ENCODE measurements at regions not wholly inside any gene's neighbourhood (a gene's known extent, or its start where the extent isn't known, plus 50 kb on each side); places are given as distances from the start of the nearest gene placed in this dataset.
"Not testable (repeated sequence)": the region's sequence is repeated elsewhere in the genome, so short reads cannot be mapped to it uniquely, and the experiment has no call there.

GRCh38 chr1:91597215-91597614 lies 96.6 kb downstream of the CDC7 start:
- no peak overlapping the region for H3K9ac ChIP-seq (ENCODE audit: insufficient read length, low read depth)
- H3K36me3 ChIP-seq (ENCODE audit: insufficient read depth, insufficient read length, low read length), result no peaks in the 10 kb centered on the region
- no peaks in the 10 kb centered on the region for H3K9me3 ChIP-seq (ENCODE audit: insufficient read depth, low read length)
- no peak for DNase-seq (ENCODE audit: low read depth, low spot score)
- TF ChIP-seq SUZ12 (IDR thresholded peaks at IDR 0.05; ENCODE audit: extremely low read depth, insufficient read depth, insufficient read length) (no peak), YY1 (IDR thresholded peaks at IDR 0.05; ENCODE audit: insufficient read depth, insufficient read length) (no peak), ZNF274 (IDR thresholded peaks at IDR 0.05; ENCODE audit: low read depth, low read length) (no peak)
- H3K4me3 ChIP-seq (ENCODE audit: insufficient read length, low read depth), result no peak overlapping the region
- no peaks in the 10 kb centered on the region for H3K4me1 ChIP-seq (ENCODE audit: insufficient read depth, insufficient read length)
- no peaks in the 10 kb centered on the region for H3K27me3 ChIP-seq (ENCODE audit: insufficient read depth, insufficient read length)

- Histone ChIP-seq H3K9me3 (ENCODE audit: insufficient read depth, low read length) (no peaks in the 10 kb centered on the region), H3K36me3 (ENCODE audit: insufficient read depth, insufficient read length, low read length) (no peaks in the 10 kb centered on the region), H3K4me3 (ENCODE audit: insufficient read length, low read depth) (no peak overlapping the region), H3K9ac (ENCODE audit: insufficient read length, low read depth) (no peak overlapping the region), H3K4me1 (ENCODE audit: insufficient read depth, insufficient read length) (no peaks in the 10 kb centered on the region), H3K27me3 (ENCODE audit: insufficient read depth, insufficient read length) (no peaks in the 10 kb centered on the region)
- TF ChIP-seq ZNF274 (IDR thresholded peaks at IDR 0.05; ENCODE audit: low read depth, low read length) (no peak), SUZ12 (IDR thresholded peaks at IDR 0.05; ENCODE audit: extremely low read depth, insufficient read depth, insufficient read length) (no peak), YY1 (IDR thresholded peaks at IDR 0.05; ENCODE audit: insufficient read depth, insufficient read length) (no peak)
- DNase-seq (ENCODE audit: low read depth, low spot score), result no peak
Observed at GRCh38 chr1:91600431-91601337, 100.0 kb downstream of the CDC7 start.

GRCh38 chr1:91601554-91602376 lies 101.1 kb downstream of the CDC7 start:
- H3K27me3 ChIP-seq (ENCODE audit: insufficient read depth, insufficient read length), result no peaks in the 10 kb centered on the region
- DNase-seq (ENCODE audit: low read depth, low spot score), result no peak
- H3K36me3 ChIP-seq (ENCODE audit: insufficient read depth, insufficient read length, low read length), result no peaks in the 10 kb centered on the region
- H3K4me1 ChIP-seq (ENCODE audit: insufficient read depth, insufficient read length), result no peaks in the 10 kb centered on the region
- no peaks in the 10 kb centered on the region for H3K9me3 ChIP-seq (ENCODE audit: insufficient read depth, low read length)
- no peak for TF ChIP-seq YY1 (IDR thresholded peaks at IDR 0.05; ENCODE audit: insufficient read depth, insufficient read length)
- no peak for TF ChIP-seq SUZ12 (IDR thresholded peaks at IDR 0.05; ENCODE audit: extremely low read depth, insufficient read depth, insufficient read length)
- TF ChIP-seq ZNF274 (IDR thresholded peaks at IDR 0.05; ENCODE audit: low read depth, low read length), result no peak
- no peak overlapping the region for H3K4me3 ChIP-seq (ENCODE audit: insufficient read length, low read depth)
- H3K9ac ChIP-seq (ENCODE audit: insufficient read length, low read depth), result no peak overlapping the region

GRCh38 chr1:91603409-91603808 lies 102.8 kb downstream of the CDC7 start:
- no peak for DNase-seq (ENCODE audit: low read depth, low spot score)
- no peaks in the 10 kb centered on the region for H3K9me3 ChIP-seq (ENCODE audit: insufficient read depth, low read length)
- H3K36me3 ChIP-seq (ENCODE audit: insufficient read depth, insufficient read length, low read length), result no peaks in the 10 kb centered on the region
- TF ChIP-seq ZNF274 (IDR thresholded peaks at IDR 0.05; ENCODE audit: low read depth, low read length) (no peak), SUZ12 (IDR thresholded peaks at IDR 0.05; ENCODE audit: extremely low read depth, insufficient read depth, insufficient read length) (no peak), YY1 (IDR thresholded peaks at IDR 0.05; ENCODE audit: insufficient read depth, insufficient read length) (no peak)
- H3K27me3 ChIP-seq (ENCODE audit: insufficient read depth, insufficient read length), result no peaks in the 10 kb centered on the region
- no peak overlapping the region for H3K9ac ChIP-seq (ENCODE audit: insufficient read length, low read depth)
- no peak overlapping the region for H3K4me3 ChIP-seq (ENCODE audit: insufficient read length, low read depth)
- H3K4me1 ChIP-seq (ENCODE audit: insufficient read depth, insufficient read length), result no peaks in the 10 kb centered on the region

- TF ChIP-seq YY1 (IDR thresholded peaks at IDR 0.05; ENCODE audit: insufficient read depth, insufficient read length) (no peak), ZNF274 (IDR thresholded peaks at IDR 0.05; ENCODE audit: low read depth, low read length) (no peak), SUZ12 (IDR thresholded peaks at IDR 0.05; ENCODE audit: extremely low read depth, insufficient read depth, insufficient read length) (no peak)
- H3K4me1 ChIP-seq (ENCODE audit: insufficient read depth, insufficient read length), result no peaks in the 10 kb centered on the region
- no peak for DNase-seq (ENCODE audit: low read depth, low spot score)
- no peak overlapping the region for H3K9ac ChIP-seq (ENCODE audit: insufficient read length, low read depth)
- H3K9me3 ChIP-seq (ENCODE audit: insufficient read depth, low read length), result no peaks in the 10 kb centered on the region
- no peaks in the 10 kb centered on the region for H3K27me3 ChIP-seq (ENCODE audit: insufficient read depth, insufficient read length)
- no peaks in the 10 kb centered on the region for H3K36me3 ChIP-seq (ENCODE audit: insufficient read depth, insufficient read length, low read length)
- no peak overlapping the region for H3K4me3 ChIP-seq (ENCODE audit: insufficient read length, low read depth)
Observed at GRCh38 chr1:91604632-91605031, 104.0 kb downstream of the CDC7 start.

GRCh38 chr1:91605566-91605965 lies 104.9 kb downstream of the CDC7 start:
- H3K27me3 ChIP-seq (ENCODE audit: insufficient read depth, insufficient read length), result no peaks in the 10 kb centered on the region
- H3K4me3 ChIP-seq (ENCODE audit: insufficient read length, low read depth), result no peak overlapping the region
- no peak for DNase-seq (ENCODE audit: low read depth, low spot score)
- H3K9ac ChIP-seq (ENCODE audit: insufficient read length, low read depth), result no peak overlapping the region
- no peaks in the 10 kb centered on the region for H3K9me3 ChIP-seq (ENCODE audit: insufficient read depth, low read length)
- TF ChIP-seq YY1 (IDR thresholded peaks at IDR 0.05; ENCODE audit: insufficient read depth, insufficient read length) (no peak), ZNF274 (IDR thresholded peaks at IDR 0.05; ENCODE audit: low read depth, low read length) (no peak), SUZ12 (IDR thresholded peaks at IDR 0.05; ENCODE audit: extremely low read depth, insufficient read depth, insufficient read length) (no peak)
- H3K4me1 ChIP-seq (ENCODE audit: insufficient read depth, insufficient read length), result no peaks in the 10 kb centered on the region
- no peaks in the 10 kb centered on the region for H3K36me3 ChIP-seq (ENCODE audit: insufficient read depth, insufficient read length, low read length)

GRCh38 chr1:91606546-91607078 lies 106.0 kb downstream of the CDC7 start:
- TF ChIP-seq SUZ12 (IDR thresholded peaks at IDR 0.05; ENCODE audit: extremely low read depth, insufficient read depth, insufficient read length) (no peak), ZNF274 (IDR thresholded peaks at IDR 0.05; ENCODE audit: low read depth, low read length) (no peak), YY1 (IDR thresholded peaks at IDR 0.05; ENCODE audit: insufficient read depth, insufficient read length) (no peak)
- Histone ChIP-seq H3K4me3 (ENCODE audit: insufficient read length, low read depth) (no peak overlapping the region), H3K9ac (ENCODE audit: insufficient read length, low read depth) (no peak overlapping the region), H3K4me1 (ENCODE audit: insufficient read depth, insufficient read length) (no peaks in the 10 kb centered on the region), H3K27me3 (ENCODE audit: insufficient read depth, insufficient read length) (no peaks in the 10 kb centered on the region), H3K36me3 (ENCODE audit: insufficient read depth, insufficient read length, low read length) (no peaks in the 10 kb centered on the region), H3K9me3 (ENCODE audit: insufficient read depth, low read length) (no peaks in the 10 kb centered on the region)
- no peak for DNase-seq (ENCODE audit: low read depth, low spot score)

- H3K9me3 ChIP-seq (ENCODE audit: insufficient read depth, low read length); H3K36me3 ChIP-seq (ENCODE audit: insufficient read depth, insufficient read length, low read length); DNase-seq (ENCODE audit: low read depth, low spot score); H3K4me3 ChIP-seq (ENCODE audit: insufficient read length, low read depth); H3K27me3 ChIP-seq (ENCODE audit: insufficient read depth, insufficient read length); H3K4me1 ChIP-seq (ENCODE audit: insufficient read depth, insufficient read length); H3K9ac ChIP-seq (ENCODE audit: insufficient read length, low read depth): not testable (repeated sequence)
Observed at GRCh38 chr1:91607686-91608085, 107.0 kb downstream of the CDC7 start.

Data from NT2/D1 (cell line).